22Rv1 (cell line): ENCODE measurements at regions not wholly inside any gene's neighbourhood (a gene's known extent, or its start where the extent isn't known, plus 50 kb on each side); places are given as distances from the start of the nearest gene placed in this dataset.
A peak's percentile ranks its signal among the peaks of the same experiment; 100 is the strongest.

Source experiments
- H3K27ac ChIP-seq: fragments of 450-650 bp; 2 replicates; pipeline ENCODE4 v1.5.1; 2017
- ZFX ChIP-seq: fragments of 450-650 bp; IDR thresholded peaks from 2 replicates; pipeline ENCODE4 v1.6.1; 2017; ENCODE audit warnings: antibody characterized with exemption, borderline replicate concordance
- TF ChIP-seq, protein P1 (sequence below): fragments of 450-650 bp; IDR thresholded peaks from 2 replicates; pipeline ENCODE4 v1.5.1; 2017; ENCODE audit warnings: mild to moderate bottlenecking

GRCh38 chr18:42348722-42349121 lies 393.7 kb downstream of the PIK3C3 start:
- H3K27ac ChIP-seq: no peak overlapping the region
- TF ChIP-seq, protein P1, sequence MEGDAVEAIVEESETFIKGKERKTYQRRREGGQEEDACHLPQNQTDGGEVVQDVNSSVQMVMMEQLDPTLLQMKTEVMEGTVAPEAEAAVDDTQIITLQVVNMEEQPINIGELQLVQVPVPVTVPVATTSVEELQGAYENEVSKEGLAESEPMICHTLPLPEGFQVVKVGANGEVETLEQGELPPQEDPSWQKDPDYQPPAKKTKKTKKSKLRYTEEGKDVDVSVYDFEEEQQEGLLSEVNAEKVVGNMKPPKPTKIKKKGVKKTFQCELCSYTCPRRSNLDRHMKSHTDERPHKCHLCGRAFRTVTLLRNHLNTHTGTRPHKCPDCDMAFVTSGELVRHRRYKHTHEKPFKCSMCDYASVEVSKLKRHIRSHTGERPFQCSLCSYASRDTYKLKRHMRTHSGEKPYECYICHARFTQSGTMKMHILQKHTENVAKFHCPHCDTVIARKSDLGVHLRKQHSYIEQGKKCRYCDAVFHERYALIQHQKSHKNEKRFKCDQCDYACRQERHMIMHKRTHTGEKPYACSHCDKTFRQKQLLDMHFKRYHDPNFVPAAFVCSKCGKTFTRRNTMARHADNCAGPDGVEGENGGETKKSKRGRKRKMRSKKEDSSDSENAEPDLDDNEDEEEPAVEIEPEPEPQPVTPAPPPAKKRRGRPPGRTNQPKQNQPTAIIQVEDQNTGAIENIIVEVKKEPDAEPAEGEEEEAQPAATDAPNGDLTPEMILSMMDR: no peak
- TF ChIP-seq ZFX: no peak

- H3K27ac ChIP-seq: no peak overlapping the region
- no peak for TF ChIP-seq ZFX
- TF ChIP-seq, protein P1: no peak
Observed at GRCh38 chr18:42351455-42351854, 396.4 kb downstream of the PIK3C3 start.

DNA sequence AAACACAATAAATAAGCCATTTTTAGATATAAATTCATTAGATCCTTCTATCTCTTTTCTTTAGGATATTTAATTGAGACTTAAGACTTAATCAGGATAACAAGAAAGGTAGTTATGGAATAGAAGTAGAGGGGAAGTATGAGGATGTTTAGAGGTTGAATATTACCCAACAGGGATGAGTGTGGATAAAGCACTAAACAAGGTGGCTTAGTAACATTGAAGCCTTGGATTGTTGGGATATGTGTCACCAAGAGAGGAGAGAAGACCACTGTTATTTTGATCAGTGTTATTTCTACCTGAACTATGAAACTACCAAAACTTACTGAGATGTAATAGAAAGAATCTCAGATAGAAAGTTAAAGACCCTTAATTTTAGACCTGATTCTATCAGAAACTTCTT lies 405.7 kb downstream of the PIK3C3 start:
- H3K27ac ChIP-seq: no peak overlapping the region

GRCh38 chr18:42363446-42364441 lies 408.7 kb downstream of the PIK3C3 start:
- no peak for TF ChIP-seq ZFX
- TF ChIP-seq, protein P1: no peak
- H3K27ac ChIP-seq: no peak overlapping the region

More for the DNA sequence above, 405.7 kb downstream of the PIK3C3 start:
- TF ChIP-seq ZFX: no peak
- TF ChIP-seq, protein P1: no peak

DNA sequence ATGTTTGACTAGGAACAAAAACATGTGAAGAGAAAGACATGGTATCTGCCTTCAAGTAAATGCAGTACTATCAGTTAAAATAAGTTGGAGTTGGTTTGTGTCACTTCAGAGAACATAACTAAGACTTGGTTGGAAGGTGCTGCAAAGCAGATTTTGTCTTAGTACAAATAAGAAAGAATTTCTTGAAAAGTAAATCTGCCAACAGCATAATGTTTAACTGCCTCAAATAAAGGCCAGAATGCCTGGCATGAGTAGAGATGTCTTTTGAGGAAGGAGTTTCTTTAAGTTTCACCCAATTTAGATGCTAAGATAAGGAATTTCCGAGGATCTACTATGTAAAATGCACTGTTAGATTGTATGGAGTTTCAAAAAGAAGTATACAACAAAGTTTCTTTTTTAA lies 409.7 kb downstream of the PIK3C3 start:
- TF ChIP-seq, protein P1: no peak
- no peak for TF ChIP-seq ZFX
- H3K27ac ChIP-seq: no peak overlapping the region

DNA sequence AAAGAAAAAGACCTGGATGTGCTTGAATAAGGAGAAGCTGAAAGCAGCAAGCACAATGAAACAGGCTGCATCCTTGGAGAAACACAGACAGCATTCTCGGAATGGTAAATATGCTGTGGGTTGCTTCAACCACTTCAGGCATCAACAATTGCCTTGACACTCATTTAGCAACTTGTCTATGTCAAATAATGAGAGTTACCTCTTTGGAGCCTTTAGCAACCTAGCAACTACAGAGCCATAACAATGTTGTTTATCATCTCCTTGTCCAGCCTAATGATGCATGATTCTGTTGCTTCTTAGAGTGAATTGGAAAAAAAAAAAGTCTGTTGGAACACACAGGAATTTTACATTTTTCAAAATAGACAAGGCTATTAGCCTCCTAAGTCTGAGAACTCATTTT lies 410.6 kb downstream of the PIK3C3 start:
- no peak overlapping the region for H3K27ac ChIP-seq
- TF ChIP-seq, protein P1: no peak
- no peak for TF ChIP-seq ZFX

DNA sequence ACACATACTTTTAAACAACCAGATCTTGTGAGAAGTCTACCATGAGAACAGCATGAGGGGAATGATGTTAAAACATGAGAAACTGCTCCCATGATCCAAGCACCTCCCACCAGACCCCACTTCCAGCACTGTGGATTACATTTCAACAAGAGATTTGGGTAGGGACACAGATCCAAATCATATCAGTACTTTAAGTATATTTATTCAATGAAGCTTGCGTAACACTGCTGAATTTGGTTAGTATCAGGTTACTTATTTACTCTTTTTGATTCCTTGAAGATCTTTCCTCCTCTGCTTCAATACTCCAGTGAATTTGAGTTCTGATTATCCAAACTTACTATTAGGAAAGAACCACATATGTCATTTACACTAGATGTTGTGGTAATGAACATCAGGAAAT lies 418.6 kb downstream of the PIK3C3 start:
- peak overlapping the region; percentile 9 for H3K27ac ChIP-seq
- TF ChIP-seq, protein P1: no peak
- no peak for TF ChIP-seq ZFX
